ENCODE measurements at regions not wholly inside any gene's neighbourhood (a gene's known extent, or its start where the extent isn't known, plus 50 kb on each side); places are given as distances from the start of the nearest gene placed in this dataset.
"Not testable (repeated sequence)": the region's sequence is repeated elsewhere in the genome, so short reads cannot be mapped to it uniquely, and the experiment has no call there.

GRCh38 chr2:154583274-154583673, 115.2 kb upstream of the KCNJ3 start:
- H4K20me1 ChIP-seq (ENCODE audit: insufficient read depth, low read length); H3K27me3 Mint-ChIP-seq (ENCODE audit: low read depth in 3 of 3); H3K4me1 ChIP-seq (ENCODE audit: control insufficient read depth in 1 of 2, insufficient read depth in 2 of 2, low read length in 2 of 2); H3K9me3 ChIP-seq (replicated peaks in 1 of 2; ENCODE audit: control insufficient read depth in 1 of 2, insufficient read depth in 1 of 2, low read length in 2 of 2); H3K27ac Mint-ChIP-seq; H3K9ac ChIP-seq (ENCODE audit: insufficient read depth, low read length, poor library complexity, severe bottlenecking); H3K4me3 Mint-ChIP-seq; H3K36me3 Mint-ChIP-seq; H3K4me2 ChIP-seq (replicated peaks; ENCODE audit: extremely low read depth, low read length, poor library complexity, severe bottlenecking); H3K36me3 ChIP-seq (replicated peaks in 1 of 2; ENCODE audit: control insufficient read depth in 1 of 2, insufficient read depth in 2 of 2, low read length in 2 of 2); intact Hi-C loops (cut with micrococcal nuclease); H3K27me3 ChIP-seq (ENCODE audit: control insufficient read depth in 2 of 2, insufficient read depth in 2 of 2, low read length in 2 of 2); DNase-seq; H2AFZ ChIP-seq (ENCODE audit: insufficient read depth, low read depth, low read length, poor library complexity, severe bottlenecking); H3K79me2 ChIP-seq (ENCODE audit: insufficient read depth, low read length); H3K27ac ChIP-seq (ENCODE audit: low read depth in 1 of 2, low read length in 2 of 2); H3K4me3 ChIP-seq (replicated peaks in 1 of 3; ENCODE audit: low read depth in 2 of 3, low read length in 3 of 3); H3K4me1 Mint-ChIP-seq: not testable (repeated sequence)
- H3K9me3 Mint-ChIP-seq = peaks cover 8 to 16% (median 13%) of the 10 kb centered on the region in 7 donors
- 100% methylated on average over 1 of the region's 8 CpGs for WGBS (ENCODE audit: insufficient coverage)

- WGBS (ENCODE audit: insufficient coverage) = 90% methylated on average over 1 of the region's 1 CpG
- no peaks in the 10 kb centered on the region for H3K36me3 ChIP-seq (replicated peaks in 1 of 2; ENCODE audit: control insufficient read depth in 1 of 2, insufficient read depth in 2 of 2, low read length in 2 of 2)
- no peak overlapping the region for H3K27ac ChIP-seq (ENCODE audit: low read depth in 1 of 2, low read length in 2 of 2)
- Mint-ChIP-seq H3K36me3 (no peaks in the 10 kb centered on the region), H3K27me3 (ENCODE audit: low read depth in 3 of 3) (no peaks in the 10 kb centered on the region), H3K4me3 (no peak overlapping the region), H3K27ac (no peak overlapping the region), H3K9me3 (peaks cover under 1 to 12% (median 8%) of the 10 kb centered on the region in 7 donors), H3K4me1 (no peaks in the 10 kb centered on the region)
- H3K27me3 ChIP-seq (ENCODE audit: control insufficient read depth in 2 of 2, insufficient read depth in 2 of 2, low read length in 2 of 2) = no peaks in the 10 kb centered on the region
- DNase-seq = no peak
- no peak overlapping the region for H2AFZ ChIP-seq (ENCODE audit: insufficient read depth, low read depth, low read length, poor library complexity, severe bottlenecking)
- no peak overlapping the region for H3K4me3 ChIP-seq (replicated peaks in 1 of 3; ENCODE audit: low read depth in 2 of 3, low read length in 3 of 3)
- no peaks in the 10 kb centered on the region for H3K4me1 ChIP-seq (ENCODE audit: control insufficient read depth in 1 of 2, insufficient read depth in 2 of 2, low read length in 2 of 2)
- H3K4me2 ChIP-seq (replicated peaks; ENCODE audit: extremely low read depth, low read length, poor library complexity, severe bottlenecking) = no peak overlapping the region
- no peak overlapping the region for H3K9ac ChIP-seq (ENCODE audit: insufficient read depth, low read length, poor library complexity, severe bottlenecking)
- no peaks in the 10 kb centered on the region for H4K20me1 ChIP-seq (ENCODE audit: insufficient read depth, low read length)
- peaks cover 0 to 6% of the 10 kb centered on the region in 2 donors for H3K9me3 ChIP-seq (replicated peaks in 1 of 2; ENCODE audit: control insufficient read depth in 1 of 2, insufficient read depth in 1 of 2, low read length in 2 of 2)
- H3K79me2 ChIP-seq (ENCODE audit: insufficient read depth, low read length) = no peaks in the 10 kb centered on the region
- no peak for TF ChIP-seq CTCF (IDR thresholded peaks at IDR 0.05)
- intact Hi-C loops (cut with micrococcal nuclease) = no loop called here
These were observed 110.8 kb upstream of the KCNJ3 start for GRCh38 chr2:154587739-154588138.
